RPMI8226 (cell line): ENCODE measurements at regions not wholly inside any gene's neighbourhood (a gene's known extent, or its start where the extent isn't known, plus 50 kb on each side); places are given as distances from the start of the nearest gene placed in this dataset.

Experiments
- DNase-seq: peaks from one replicate; pipeline ENCODE4 v3.0.0-alpha.2; 2015

DNA sequence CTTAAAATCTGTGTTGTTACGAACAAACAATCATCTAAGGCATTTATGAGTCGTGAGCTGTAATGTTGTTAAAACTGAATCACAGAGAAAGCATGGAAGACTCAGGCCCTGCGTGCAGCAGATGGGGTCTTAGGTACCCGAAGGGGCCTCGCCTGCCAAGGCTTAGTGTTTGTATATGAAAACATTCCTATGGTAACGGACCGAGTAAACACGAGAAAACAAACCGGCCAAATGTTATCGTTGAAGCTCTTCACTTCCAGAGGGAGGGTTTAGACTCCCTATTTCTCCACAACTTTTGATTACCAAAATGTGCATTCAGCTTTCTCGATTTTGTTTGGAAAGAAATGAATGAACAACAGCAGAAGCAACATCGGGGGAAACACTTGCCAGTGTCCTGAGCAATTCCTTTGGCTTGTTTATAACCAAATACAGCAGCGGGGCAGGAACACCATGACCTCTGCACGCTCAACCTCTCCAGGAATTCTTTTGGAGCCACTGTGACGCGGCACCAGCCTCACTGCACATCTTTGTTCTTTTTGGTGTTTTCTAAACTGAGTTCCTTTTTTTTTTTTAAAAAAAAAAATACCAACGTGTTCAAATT lies 121.6 kb upstream of the KLF6 start:
- no peak for DNase-seq

DNA sequence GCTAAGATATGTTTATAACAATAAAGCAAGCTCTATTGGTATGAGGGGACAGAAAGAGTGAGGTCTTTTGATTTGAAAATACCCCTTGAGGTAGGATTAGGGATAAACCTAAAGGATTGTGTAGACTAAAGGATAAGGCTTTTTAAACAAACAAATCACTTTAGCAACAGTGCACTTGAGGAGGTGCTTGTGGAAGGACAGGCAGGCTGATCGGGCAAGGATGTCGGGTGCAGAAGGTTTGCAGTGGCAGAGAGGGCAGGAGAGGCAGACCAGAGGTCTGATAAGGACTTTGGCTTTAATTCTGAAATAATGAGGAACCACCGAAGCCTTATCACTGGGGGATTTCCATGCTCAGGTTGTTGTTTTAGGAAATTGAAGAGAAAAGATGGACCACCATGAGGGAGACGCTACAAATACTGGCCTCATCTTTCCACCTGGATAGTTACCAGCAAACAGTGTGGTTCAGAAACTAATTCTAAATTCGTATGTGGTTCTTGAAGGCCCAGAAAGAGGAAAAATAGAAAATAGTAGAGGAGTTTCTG lies 119.5 kb upstream of the KLF6 start:
- no peak for DNase-seq

DNA sequence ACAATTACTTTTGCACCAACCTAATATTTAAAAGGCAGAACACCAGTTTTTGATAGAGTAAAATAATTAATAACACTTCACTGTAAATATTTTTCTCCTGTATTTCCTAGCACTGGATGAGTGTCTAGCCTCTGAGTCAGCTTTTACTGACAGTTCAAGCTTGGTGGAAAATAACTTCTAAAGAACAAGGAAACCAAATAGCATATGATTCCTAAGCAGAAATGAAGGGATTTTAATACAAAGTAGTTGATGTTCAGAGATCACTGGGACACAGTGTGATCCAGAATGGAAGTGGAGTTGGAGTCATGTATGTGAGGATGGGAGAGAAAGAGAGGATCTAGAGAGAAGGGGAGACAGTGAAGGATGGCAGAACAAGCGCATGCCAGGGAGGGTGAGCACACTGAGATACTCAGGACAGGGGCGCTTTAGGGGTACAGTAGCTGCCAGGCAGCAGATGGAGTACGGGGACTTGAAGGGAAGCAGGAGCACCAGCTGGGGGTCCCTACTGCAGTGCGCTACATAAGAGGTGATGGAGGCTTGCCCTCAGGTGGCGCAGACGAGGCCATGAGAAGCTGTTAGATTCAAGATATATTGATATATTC lies 117.9 kb upstream of the KLF6 start:
- DNase-seq: no peak

DNA sequence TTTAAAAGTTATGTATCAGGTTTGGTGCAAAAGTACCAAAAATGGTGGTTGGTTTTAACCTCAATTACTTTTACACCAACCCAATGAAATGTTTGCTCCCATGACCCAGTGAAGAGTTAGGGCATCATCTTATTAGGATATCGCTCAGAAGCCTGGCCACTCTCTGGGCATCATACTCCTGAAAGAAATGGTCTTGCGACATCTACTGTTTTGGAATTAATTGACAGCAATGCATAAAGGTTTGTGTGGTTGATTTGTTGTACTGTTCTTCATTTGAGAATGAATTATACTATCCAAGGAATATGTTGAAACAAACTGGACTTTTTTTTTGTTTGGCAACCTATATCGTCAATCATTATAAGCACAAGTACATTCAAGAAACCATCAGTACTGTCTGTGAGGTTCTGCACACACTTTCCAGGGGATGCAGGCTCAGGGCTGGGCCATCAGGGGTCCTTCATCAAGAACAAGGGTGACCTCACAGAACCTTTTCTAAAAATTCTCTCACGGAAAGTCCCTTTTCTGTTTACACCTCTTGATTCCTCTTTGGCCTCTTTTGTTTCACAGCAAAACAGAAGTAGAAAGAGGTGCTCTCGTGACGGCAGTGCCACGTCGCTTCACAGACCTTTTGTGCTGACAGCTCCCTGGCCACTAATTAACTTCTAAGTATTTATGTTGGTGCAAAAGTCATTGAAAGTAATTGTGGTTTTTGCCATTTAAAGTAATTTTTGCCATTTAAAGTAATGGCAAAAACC lies 117.2 kb upstream of the KLF6 start:
- peak; percentile 60 for DNase-seq

DNA sequence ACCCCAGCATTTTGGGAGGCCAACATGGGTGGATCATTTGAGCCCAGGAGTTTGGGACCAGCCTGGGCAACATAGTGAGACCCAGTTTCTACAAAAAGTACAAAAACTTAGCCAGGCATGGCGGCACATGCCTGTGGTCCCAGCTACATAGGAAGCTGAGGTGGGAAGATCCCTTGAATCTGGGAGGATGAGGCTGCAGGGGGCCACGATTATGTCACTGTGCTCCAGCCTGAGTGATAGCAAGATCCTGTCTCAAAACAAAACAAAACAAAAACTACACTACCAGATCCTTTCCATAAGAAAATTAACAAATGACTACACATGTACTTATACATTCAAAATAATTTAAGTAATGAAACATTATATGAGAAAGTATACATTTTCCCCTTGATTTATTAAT lies 116.4 kb upstream of the KLF6 start:
- no peak for DNase-seq

DNA sequence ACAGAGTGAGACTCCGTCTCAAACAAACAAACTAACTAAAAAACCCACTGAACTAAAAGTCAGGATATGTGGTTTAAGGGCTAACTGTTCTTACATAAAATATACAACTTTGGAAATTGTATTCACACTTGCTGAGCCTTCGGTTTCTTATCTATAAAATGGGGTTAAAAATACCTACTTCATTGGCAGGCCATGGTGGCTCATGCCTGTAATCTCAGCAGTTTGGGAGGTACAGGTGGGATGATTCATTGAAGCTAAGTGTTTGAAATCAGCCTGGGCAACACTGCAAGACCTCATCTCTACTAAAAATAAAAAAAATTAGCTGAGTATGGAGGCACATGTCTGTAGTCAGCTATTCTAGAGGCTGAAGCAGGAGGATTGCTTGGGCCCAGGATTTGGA lies 115.4 kb upstream of the KLF6 start:
- no peak for DNase-seq

DNA sequence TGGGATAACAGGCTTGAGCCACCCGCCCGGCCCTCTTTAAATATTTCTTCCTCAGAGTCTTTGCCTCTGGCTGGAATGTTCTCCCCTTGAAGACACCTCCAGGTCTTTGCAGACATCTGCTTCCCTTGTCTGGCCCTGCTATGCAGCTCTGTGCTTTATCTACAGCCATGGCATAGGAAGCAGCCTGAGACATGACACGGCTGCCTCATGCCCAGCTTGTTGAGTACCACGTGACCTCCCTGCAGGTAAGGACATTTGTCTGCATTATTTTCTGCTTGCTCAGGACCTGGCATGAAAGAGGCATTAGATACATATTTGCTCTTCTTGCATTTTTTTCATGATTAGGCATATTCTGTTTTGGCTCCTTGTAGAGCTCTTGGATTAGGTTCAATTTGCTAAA lies 113.8 kb upstream of the KLF6 start:
- peak; percentile 92 for DNase-seq

DNA sequence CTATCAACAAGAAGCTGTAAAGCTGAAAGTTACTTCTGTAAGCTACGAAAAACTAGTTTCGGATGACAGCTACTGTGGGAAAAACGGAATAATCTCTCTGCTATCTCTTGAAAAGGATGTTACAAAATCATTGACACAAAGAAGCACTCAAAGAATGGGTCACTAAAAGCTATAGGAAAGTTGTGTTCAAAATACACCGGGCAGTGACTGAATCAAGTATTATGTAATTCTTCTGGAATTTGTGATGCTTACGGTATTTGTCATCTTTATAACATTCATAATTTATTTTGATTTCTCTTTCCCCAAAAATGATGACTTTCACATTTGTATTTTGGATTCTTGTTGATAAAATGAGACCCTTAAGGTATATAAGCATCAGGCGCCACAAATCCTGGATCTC lies 112.1 kb upstream of the KLF6 start:
- DNase-seq: no peak

DNA sequence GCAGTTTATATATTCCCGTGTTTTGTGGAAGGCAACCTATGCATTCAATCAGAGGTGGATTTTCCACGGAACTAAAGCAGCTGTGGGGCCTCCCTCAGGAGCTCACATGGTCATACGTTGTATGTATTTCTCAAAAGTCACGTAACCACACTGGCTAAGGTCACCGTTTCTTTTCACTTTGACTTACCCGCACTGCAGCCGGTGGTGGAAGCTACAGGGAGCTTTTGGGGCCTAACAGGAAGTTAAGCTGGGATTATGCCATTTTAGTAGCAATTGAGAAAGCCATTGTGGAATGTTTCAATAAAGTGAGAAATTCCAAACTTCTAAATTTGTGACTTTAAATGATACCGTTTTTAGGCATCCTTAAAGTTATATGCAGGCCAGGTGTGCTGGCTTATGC lies 111.2 kb upstream of the KLF6 start:
- DNase-seq: no peak

DNA sequence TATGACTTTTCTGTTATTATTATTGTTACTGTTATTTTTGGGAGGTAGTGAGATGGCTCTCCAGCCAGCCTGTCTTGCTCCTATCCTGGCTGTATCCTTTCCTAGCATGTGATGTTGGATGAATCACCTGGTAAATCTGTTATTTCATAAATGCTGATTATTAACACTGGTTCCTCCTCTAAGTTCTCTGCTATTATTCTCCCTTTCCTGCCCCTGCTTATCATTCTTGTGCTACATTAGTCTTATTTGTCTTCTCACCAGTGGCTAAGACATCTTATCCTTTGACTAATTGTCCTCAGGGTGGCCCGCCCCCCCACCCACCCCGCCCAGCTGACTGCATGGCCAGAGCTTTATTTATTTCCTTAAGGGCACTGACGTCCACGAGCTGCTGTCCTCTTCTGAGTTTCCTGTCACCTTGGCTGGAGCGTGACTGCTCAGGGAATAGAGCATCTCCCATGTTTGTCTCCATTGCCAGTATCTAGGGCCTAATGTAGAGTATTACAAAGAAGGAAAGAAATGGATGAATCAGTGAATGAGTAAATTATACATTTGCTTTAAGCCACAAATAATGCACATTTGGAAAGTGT lies 110.1 kb upstream of the KLF6 start:
- no peak for DNase-seq

DNA sequence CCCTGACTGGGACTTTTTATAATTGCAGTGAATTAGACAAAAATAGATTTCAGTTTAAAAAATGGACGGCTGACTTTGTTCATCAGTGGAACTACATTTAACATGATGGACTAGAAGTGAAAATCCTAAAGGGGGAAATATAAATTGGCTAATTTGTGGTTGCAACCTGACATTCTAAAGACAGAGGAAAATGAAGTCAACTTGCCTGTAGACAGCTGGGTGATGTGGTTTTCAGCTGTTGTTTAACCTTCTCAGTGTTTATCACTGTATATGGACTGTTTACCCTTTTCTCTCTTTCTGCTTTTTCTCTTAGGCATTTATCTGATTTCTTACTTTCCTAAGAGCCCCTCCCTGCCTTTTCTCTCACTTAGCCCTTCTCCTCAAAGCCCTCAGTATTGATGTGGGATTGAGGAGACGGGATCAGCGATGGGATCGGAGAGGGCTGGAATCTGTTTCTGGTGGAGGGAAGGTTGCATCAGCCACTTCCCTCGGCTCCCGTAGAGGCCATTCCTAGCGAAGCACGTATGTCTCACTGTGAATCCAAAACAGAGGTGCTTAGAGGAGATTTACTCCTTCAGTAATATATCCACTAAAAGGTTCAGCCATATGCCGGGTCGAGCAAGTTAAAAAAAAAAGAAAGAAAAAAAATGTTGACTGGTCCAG lies 109.0 kb upstream of the KLF6 start:
- no peak for DNase-seq

DNA sequence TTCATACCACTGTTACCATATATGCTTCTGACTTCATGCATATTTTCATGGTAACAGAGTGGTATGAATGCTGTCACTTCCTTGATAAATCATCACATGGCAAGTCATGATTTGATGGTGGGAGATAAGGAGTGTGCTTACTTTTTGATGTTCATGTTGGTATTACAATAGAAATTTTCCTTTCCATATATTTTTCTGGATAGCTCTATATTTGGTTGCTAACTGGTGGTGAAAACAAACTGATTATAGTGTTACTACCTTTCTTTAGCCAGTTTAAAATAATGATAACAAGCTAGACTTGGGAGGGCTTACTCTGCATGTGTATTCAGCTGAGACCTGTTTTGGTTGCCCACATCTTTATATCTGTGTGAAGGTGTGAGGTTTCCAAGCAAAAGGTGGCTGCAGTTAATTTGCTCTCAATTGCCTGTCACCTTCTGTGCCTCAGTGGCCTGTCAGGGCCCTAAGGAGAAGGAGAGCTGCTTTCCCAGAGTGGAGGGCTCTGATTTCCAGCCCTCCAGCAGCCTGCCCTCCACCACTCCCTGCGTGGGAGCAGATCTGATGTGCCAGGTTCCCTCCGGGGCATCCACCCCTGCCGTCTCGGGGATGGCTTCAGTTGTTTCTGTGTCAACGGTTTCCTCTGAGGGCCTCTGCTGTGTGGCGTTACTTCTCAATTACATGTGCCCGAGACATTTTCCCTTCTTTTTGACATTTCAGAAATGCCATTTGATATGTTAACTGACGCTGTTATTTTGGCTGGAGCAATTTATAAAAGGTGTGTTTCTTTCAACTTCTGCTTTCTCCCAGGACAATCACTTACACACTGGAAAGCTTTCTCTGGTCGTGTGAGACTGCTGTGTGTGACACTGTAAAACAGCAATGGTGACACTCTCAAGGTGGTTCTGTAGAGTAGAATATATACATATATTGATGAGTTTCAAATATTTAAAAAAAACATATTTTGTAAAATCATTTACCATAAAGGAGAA lies 107.7 kb upstream of the KLF6 start:
- DNase-seq: no peak

DNA sequence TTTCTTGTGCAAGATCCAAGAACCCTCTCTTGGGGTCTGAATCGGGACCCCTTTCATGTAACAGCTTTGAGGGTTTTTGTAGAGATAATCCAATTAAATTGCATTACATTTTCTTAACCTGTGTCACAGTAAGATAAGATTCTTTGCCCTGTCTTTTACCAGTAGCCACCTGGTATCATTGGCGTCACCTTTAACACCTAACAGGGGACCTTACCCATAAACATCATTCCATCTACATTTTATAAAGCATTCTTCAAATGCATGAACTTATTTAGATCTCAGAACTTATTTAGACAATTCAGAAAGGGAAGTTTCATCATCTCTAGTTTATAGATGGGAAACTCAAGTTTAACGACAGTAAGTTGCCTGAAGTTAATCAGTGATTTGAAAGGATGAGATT lies 106.4 kb upstream of the KLF6 start:
- DNase-seq: no peak

DNA sequence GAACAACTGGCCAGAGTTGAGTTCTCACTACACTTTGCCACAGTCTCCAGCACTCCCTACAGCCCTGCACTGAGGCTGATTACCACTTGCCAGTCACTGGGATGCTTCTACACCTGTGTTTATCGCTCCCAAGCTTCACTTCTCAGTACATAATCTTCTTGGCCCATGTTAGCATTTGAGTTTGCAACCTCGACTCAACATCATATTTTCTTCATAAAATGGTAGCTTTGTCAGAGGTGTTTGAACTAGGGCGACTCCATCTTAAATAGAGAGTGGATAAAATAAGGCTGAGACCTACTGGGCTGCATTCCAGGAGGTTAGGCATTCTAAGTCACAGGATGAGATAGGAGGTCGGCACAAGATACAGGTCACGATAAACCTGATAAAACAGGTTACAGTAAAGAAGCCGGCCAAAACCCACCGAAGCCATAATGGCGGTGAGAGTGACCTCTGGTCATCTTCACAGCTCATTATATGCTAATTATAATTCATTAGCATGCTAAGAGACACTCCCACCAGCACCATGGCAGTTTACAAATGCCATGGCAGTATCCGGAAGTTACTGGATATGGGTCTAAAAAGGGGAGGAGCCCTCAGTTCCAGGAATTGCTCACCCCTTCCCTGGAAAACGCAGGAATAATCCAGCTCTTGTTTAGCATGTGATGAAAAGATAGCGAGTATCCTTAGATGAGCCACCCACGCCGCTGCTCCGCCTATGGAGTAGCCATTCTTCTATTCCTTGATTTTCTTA lies 105.8 kb upstream of the KLF6 start:
- no peak for DNase-seq

DNA sequence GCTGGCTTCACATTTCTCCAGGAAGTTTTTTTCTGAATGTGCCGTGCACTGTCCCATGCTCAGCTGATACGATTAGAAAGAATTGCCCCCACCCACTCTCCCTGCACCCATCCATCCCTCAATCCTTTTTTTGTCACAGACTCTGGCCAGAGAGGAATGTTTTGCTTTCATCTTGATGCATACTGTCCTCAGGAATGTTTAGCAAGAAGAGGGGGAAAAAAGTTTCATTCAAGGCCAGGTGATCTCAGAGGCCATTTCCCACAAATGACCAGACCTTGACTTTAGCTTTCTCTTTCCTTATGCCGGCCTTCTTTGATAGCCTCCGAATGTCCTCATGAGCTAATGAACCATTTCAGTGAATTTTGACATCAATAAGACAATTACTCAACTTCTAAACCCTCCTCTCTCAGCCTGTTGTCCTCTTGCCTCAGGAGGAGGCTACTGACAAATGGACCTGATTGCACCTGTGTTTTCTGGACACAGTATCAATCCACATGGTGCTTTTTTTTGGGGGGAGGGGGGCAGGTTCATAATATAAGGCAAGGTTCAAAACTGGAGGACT lies 105.0 kb upstream of the KLF6 start:
- DNase-seq: no peak

DNA sequence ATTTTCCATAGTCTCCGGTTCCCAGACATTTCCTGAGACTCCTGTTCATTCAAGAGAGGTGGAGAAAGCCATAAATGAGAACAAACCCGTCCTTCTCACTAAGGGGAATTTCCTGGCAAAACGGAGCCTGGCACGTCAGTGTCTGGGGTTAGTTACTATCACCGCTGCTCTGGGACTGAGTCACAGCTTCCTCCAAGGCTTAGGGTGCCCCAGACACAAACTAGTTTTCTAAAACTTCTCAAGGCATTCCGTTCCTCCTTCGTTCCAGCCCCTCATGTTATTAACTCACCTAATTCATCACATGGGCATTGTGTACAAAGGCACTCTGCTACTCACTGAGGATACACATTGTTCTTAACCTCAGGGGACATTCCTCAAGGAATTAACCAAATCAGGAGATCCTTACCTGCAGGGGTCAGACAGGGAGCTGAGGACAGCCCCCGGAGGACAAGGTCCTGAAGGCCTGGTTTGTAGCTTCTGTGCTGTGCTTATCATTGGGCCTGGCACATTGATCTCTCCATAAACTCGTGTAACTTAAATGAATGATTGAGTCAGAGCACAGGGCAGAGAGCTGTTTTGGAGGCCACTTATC lies 103.0 kb upstream of the KLF6 start:
- no peak for DNase-seq

DNA sequence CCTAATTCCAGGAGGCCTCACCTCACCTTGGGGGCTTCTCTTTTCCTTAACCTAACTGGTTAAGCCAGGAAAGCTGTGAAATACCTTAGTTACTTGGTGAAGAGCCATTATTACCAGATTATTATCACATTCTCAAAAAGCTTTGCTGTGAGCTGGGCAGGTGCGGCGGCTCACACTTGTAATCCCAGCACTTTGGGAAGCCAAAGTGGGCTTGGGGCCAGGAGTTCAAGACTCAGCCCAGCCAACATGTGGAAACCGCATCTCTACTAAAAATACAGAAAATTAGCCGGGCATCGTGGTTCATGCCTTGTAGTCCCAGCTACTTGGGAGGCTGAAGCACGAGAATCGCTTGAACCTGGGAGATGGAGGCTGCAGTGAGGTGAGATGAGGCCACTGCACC lies 102.4 kb upstream of the KLF6 start:
- no peak for DNase-seq

DNA sequence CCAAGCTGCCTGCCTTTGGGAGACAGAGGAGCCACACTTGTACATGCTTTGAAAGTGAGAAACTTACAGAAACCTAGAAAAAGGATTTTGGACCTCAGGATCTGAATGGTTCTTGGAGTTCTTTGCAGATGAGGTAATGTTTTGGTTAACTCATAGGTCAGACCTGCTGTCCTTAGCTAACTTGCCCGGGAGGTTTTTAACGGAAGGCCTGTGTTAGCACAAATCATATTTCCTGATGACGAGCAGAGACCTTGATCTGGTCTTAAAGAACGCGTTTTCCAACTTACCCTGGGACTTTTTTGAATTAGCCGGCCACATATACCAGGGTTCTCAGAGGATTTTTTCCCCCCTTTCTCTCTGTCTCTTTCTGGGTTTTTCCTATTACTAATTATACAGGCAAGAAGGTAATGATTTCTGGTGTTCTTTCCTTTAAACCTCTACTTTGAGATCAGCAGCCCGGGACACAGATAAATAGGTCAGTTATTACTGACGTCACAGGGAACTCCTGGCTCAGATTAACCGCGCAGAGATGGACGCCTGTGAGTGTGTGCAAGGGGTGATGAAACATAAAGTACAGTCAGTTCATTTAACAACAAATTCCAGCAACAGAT lies 101.7 kb upstream of the KLF6 start:
- no peak for DNase-seq

DNA sequence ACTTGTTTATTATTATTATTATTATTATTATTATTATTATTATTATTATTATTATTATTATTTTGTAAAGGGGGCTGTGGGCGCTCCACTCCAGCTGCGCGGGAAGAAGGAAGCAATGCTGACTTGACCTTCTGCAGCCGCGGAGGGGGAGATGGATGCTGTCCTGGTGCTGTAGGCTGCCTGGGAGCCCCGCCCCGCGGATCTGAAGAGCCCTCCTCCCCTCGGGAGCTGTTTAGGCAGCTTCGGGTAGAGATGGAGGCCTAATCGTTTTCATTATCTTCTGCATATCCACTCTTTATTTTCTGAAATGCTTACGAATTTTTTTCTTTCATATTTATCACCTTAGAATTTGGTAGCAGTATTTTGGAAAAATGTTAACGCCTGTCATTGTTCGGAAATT lies 101.2 kb upstream of the KLF6 start:
- no peak for DNase-seq

DNA sequence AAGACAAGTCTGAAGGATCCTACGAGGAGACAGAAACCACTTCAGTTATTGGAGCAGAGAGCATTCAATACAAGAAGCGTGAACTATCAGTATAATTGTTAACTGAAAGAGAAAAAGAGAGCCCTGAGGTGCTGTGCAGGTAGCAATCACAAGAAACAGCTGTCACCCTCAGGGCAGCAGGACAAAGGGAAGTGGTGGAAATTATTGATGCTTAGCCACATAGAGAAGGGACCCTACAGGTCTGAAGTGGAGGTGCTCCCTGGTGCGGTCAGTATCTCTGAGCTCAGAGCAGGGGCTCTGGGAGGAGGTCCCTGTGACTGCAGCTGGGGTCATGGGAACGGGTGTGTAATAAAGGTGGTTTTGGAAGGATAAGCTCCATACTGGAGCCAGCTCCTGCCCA lies 97.8 kb upstream of the KLF6 start:
- DNase-seq: no peak
